ENCODE measurements at regions not wholly inside any gene's neighbourhood (a gene's known extent, or its start where the extent isn't known, plus 50 kb on each side); places are given as distances from the start of the nearest gene placed in this dataset.

DNA sequence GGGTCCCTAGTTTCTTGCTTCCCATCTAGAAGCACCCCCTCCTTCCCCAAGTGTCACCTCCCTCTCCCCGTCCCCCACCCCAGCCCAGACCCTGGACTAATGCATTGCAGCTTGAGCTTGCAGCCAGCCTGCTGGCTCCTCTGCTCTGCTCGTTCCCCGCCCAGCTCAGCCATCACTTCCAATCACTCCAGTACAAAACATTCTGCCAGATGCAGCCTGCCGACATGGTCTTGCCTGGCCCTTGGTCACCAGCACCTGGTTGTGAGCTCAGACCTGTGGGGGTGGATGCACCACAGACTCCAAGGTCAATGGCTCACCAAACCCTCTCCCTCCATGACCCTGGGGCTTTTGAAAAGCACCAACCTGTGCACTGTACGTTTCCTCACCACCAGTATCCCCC, 172.9 kb upstream of the SMIM23 start:
- no peaks in the 10 kb centered on the region for H3K9me3 ChIP-seq (ENCODE audit: low read length)
- ChIA-PET CTCF (ENCODE audit: unreplicated experiment) (no interaction called here), POLR2A (no interaction called here)
- H3K79me2 ChIP-seq (ENCODE audit: insufficient read depth, low read depth, low read length), result no peaks in the 10 kb centered on the region
- H4K20me1 ChIP-seq (ENCODE audit: insufficient read depth, low read length), result no peaks in the 10 kb centered on the region
- H2AFZ ChIP-seq (ENCODE audit: low read length), result no peak overlapping the region
- H3K4me1 ChIP-seq (ENCODE audit: insufficient read depth, low read length, poor library complexity, severe bottlenecking), result no peaks in the 10 kb centered on the region
- TF ChIP-seq EZH2phosphoT487 (IDR thresholded peaks at IDR 0.05; ENCODE audit: borderline replicate concordance, low read depth, low read length), result no peak
- TF ChIP-seq, protein P1, sequence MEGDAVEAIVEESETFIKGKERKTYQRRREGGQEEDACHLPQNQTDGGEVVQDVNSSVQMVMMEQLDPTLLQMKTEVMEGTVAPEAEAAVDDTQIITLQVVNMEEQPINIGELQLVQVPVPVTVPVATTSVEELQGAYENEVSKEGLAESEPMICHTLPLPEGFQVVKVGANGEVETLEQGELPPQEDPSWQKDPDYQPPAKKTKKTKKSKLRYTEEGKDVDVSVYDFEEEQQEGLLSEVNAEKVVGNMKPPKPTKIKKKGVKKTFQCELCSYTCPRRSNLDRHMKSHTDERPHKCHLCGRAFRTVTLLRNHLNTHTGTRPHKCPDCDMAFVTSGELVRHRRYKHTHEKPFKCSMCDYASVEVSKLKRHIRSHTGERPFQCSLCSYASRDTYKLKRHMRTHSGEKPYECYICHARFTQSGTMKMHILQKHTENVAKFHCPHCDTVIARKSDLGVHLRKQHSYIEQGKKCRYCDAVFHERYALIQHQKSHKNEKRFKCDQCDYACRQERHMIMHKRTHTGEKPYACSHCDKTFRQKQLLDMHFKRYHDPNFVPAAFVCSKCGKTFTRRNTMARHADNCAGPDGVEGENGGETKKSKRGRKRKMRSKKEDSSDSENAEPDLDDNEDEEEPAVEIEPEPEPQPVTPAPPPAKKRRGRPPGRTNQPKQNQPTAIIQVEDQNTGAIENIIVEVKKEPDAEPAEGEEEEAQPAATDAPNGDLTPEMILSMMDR (conservative IDR thresholded peaks at IDR 0.05; ENCODE audit: low read length), result no peak
- no peaks in the 10 kb centered on the region for H3K9me2 ChIP-seq (ENCODE audit: insufficient read depth, low read length)
- intact Hi-C loops (cut with micrococcal nuclease; ENCODE audit: unreplicated experiment), result no loop called here
- DNase-seq (ENCODE audit: low spot score), result no peak
- H3K27ac ChIP-seq (ENCODE audit: low read depth, low read length, poor library complexity, severe bottlenecking), result no peak overlapping the region
- H3K4me3 ChIP-seq (ENCODE audit: low read depth, low read length, poor library complexity, severe bottlenecking), result no peak overlapping the region
- no peak overlapping the region for H3K4me2 ChIP-seq (ENCODE audit: low read length)
- no peaks in the 10 kb centered on the region for H3K36me3 ChIP-seq (ENCODE audit: insufficient read depth, low read length)
- BruUV-seq (replicated peaks), result no TSS peak

DNA sequence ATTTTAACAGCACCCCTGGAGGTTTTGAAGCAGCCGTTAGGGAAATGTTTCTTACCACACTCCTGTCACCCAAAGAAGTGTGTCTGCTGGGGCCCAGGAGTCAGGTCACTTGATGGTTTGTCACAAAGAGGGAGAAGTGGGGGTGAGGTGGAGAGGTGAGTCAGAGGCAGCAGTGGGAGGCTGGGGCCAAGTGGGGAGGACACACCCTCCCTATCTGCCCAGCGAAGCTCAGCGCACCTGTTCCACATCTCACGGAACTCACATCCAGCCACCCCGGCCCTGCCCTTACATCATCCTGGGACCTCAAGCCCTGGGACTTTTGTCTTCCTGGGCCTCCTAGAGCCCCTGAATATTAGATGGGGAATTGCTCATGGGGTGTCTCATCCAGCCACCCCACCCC, 171.1 kb upstream of the SMIM23 start:
- H3K9me3 ChIP-seq (ENCODE audit: low read length), result no peaks in the 10 kb centered on the region
- H2AFZ ChIP-seq (ENCODE audit: low read length), result no peak overlapping the region
- no peak overlapping the region for H3K27ac ChIP-seq (ENCODE audit: low read depth, low read length, poor library complexity, severe bottlenecking)
- POLR2A ChIA-PET, result no interaction called here
- intact Hi-C loops (cut with micrococcal nuclease; ENCODE audit: unreplicated experiment), result no loop called here
- no TSS peak for BruUV-seq (replicated peaks)
- H3K9me2 ChIP-seq (ENCODE audit: insufficient read depth, low read length), result no peaks in the 10 kb centered on the region
- CTCF ChIA-PET (ENCODE audit: unreplicated experiment), result no interaction called here
- H3K36me3 ChIP-seq (ENCODE audit: insufficient read depth, low read length), result no peaks in the 10 kb centered on the region
- no peak overlapping the region for H3K4me2 ChIP-seq (ENCODE audit: low read length)
- no peak for DNase-seq (ENCODE audit: low spot score)
- TF ChIP-seq EZH2phosphoT487 (IDR thresholded peaks at IDR 0.05; ENCODE audit: borderline replicate concordance, low read depth, low read length), result no peak
- TF ChIP-seq, protein P1 (conservative IDR thresholded peaks at IDR 0.05; ENCODE audit: low read length), result no peak
- H3K4me1 ChIP-seq (ENCODE audit: insufficient read depth, low read length, poor library complexity, severe bottlenecking), result no peaks in the 10 kb centered on the region
- no peak overlapping the region for H3K4me3 ChIP-seq (ENCODE audit: low read depth, low read length, poor library complexity, severe bottlenecking)
- no peaks in the 10 kb centered on the region for H3K79me2 ChIP-seq (ENCODE audit: insufficient read depth, low read depth, low read length)
- H4K20me1 ChIP-seq (ENCODE audit: insufficient read depth, low read length), result no peaks in the 10 kb centered on the region

DNA sequence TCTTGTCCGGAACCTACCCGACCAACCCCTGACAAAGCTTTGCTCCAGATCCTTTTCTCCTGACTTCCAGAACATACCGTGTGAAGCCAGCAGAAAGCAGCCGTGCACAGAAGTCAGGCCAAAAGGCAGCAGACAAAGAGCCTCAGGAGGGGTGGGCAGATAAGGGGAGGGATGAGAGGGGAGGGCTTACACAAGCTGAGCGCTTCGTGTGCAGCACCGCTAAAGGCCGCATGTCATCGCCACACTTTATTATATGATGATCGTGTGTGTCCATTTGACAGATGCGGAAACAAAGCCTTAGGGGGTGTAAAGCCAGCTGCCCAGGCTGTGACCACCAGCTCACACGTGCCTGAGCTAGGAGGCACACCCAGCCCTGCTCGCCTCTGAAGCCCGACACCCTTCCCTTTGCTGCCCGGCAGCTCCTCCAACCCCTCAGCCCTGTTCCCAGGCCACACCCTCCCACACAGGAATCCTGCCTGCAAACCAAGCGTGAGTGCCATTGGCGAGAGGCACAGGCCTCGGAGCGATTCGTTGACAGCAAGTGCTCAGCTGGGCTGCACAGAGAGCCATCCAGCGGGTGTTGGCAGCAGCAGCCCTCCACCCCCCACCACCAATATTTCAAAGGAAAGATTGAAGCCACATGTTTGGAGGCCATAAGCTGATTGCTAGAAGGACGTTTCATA, 170.5 kb upstream of the SMIM23 start:
- Histone ChIP-seq H4K20me1 (ENCODE audit: insufficient read depth, low read length) (no peaks in the 10 kb centered on the region), H3K4me1 (ENCODE audit: insufficient read depth, low read length, poor library complexity, severe bottlenecking) (no peaks in the 10 kb centered on the region), H2AFZ (ENCODE audit: low read length) (no peak overlapping the region), H3K27ac (ENCODE audit: low read depth, low read length, poor library complexity, severe bottlenecking) (no peak overlapping the region), H3K9me3 (ENCODE audit: low read length) (no peaks in the 10 kb centered on the region), H3K4me3 (ENCODE audit: low read depth, low read length, poor library complexity, severe bottlenecking) (no peak overlapping the region), H3K4me2 (ENCODE audit: low read length) (no peak overlapping the region), H3K36me3 (ENCODE audit: insufficient read depth, low read length) (no peaks in the 10 kb centered on the region), H3K79me2 (ENCODE audit: insufficient read depth, low read depth, low read length) (no peaks in the 10 kb centered on the region), H3K9me2 (ENCODE audit: insufficient read depth, low read length) (no peaks in the 10 kb centered on the region)
- BruUV-seq (replicated peaks), result no TSS peak
- POLR2A ChIA-PET, result no interaction called here
- intact Hi-C loops (cut with micrococcal nuclease; ENCODE audit: unreplicated experiment), result no loop called here
- TF ChIP-seq EZH2phosphoT487 (IDR thresholded peaks at IDR 0.05; ENCODE audit: borderline replicate concordance, low read depth, low read length), result no peak
- TF ChIP-seq, protein P1 (conservative IDR thresholded peaks at IDR 0.05; ENCODE audit: low read length), result no peak
- CTCF ChIA-PET (ENCODE audit: unreplicated experiment), result no interaction called here
- DNase-seq (ENCODE audit: low spot score), result no peak

Data from OCI-LY7 (cell line).